ENCODE measurements at regions not wholly inside any gene's neighbourhood (a gene's known extent, or its start where the extent isn't known, plus 50 kb on each side); places are given as distances from the start of the nearest gene placed in this dataset.

- TF ChIP-seq CTCF (IDR thresholded peaks at IDR 0.05; ENCODE audit: poor library complexity, severe bottlenecking) (no peak), SMC3 (conservative IDR thresholded peaks at IDR 0.05; ENCODE audit: poor library complexity) (no peak), EP300 (conservative IDR thresholded peaks at IDR 0.05; ENCODE audit: poor library complexity, severe bottlenecking) (no peak), EZH2 (IDR thresholded peaks at IDR 0.05; ENCODE audit: borderline replicate concordance, insufficient read depth, low read length, poor library complexity, severe bottlenecking) (no peak), TAF1 (IDR thresholded peaks at IDR 0.05; ENCODE audit: low read depth) (no peak), MXI1 (conservative IDR thresholded peaks at IDR 0.05; ENCODE audit: poor library complexity, severe bottlenecking) (no peak), REST (IDR thresholded peaks at IDR 0.05; ENCODE audit: borderline replicate concordance) (no peak), POLR2AphosphoS5 (IDR thresholded peaks at IDR 0.05) (no peak), RAD21 (conservative IDR thresholded peaks at IDR 0.05) (no peak)
- no peaks in the 10 kb centered on the region for H3K9me3 ChIP-seq (ENCODE audit: low read length)
- H3K4me2 ChIP-seq (ENCODE audit: low read length): no peak overlapping the region
- no peaks in the 10 kb centered on the region for H3K27me3 ChIP-seq (ENCODE audit: insufficient read depth, low read depth, low read length)
- no peak overlapping the region for H3K27ac ChIP-seq (ENCODE audit: low read length)
- H4K20me1 ChIP-seq (ENCODE audit: insufficient read depth): no peaks in the 10 kb centered on the region
- no peak overlapping the region for H2AFZ ChIP-seq (ENCODE audit: low read depth, low read length)
- no peak overlapping the region for H3K9ac ChIP-seq (ENCODE audit: low read length)
- H3K9me2 ChIP-seq (ENCODE audit: insufficient read depth, low read length): no peaks in the 10 kb centered on the region
- no peaks in the 10 kb centered on the region for H3F3A ChIP-seq (ENCODE audit: insufficient read depth, low read length, poor library complexity, severe bottlenecking)
- H3K36me3 ChIP-seq (ENCODE audit: insufficient read depth, low read length): no peaks in the 10 kb centered on the region
- no peaks in the 10 kb centered on the region for H3K79me2 ChIP-seq (replicated peaks; ENCODE audit: insufficient read depth, low read length)
- H3K4me3 ChIP-seq (ENCODE audit: low read length): no peak overlapping the region
These were observed 95.1 kb upstream of the SERPINE2 start for GRCh38 chr2:224134003-224134734.

- H3K79me2 ChIP-seq (replicated peaks; ENCODE audit: insufficient read depth, low read length): no peaks in the 10 kb centered on the region
- no peaks in the 10 kb centered on the region for H4K20me1 ChIP-seq (ENCODE audit: insufficient read depth)
- H3K4me2 ChIP-seq (ENCODE audit: low read length): no peak overlapping the region
- no peak overlapping the region for H3K27ac ChIP-seq (ENCODE audit: low read length)
- H3K36me3 ChIP-seq (ENCODE audit: insufficient read depth, low read length): no peaks in the 10 kb centered on the region
- no peaks in the 10 kb centered on the region for H3F3A ChIP-seq (ENCODE audit: insufficient read depth, low read length, poor library complexity, severe bottlenecking)
- no peak overlapping the region for H2AFZ ChIP-seq (ENCODE audit: low read depth, low read length)
- no peak overlapping the region for H3K4me3 ChIP-seq (ENCODE audit: low read length)
- no peaks in the 10 kb centered on the region for H3K9me3 ChIP-seq (ENCODE audit: low read length)
- no peaks in the 10 kb centered on the region for H3K27me3 ChIP-seq (ENCODE audit: insufficient read depth, low read depth, low read length)
- TF ChIP-seq MXI1 (conservative IDR thresholded peaks at IDR 0.05; ENCODE audit: poor library complexity, severe bottlenecking) (no peak), SMC3 (conservative IDR thresholded peaks at IDR 0.05; ENCODE audit: poor library complexity) (no peak), RAD21 (conservative IDR thresholded peaks at IDR 0.05) (no peak), EZH2 (IDR thresholded peaks at IDR 0.05; ENCODE audit: borderline replicate concordance, insufficient read depth, low read length, poor library complexity, severe bottlenecking) (no peak), TAF1 (IDR thresholded peaks at IDR 0.05; ENCODE audit: low read depth) (no peak), EP300 (conservative IDR thresholded peaks at IDR 0.05; ENCODE audit: poor library complexity, severe bottlenecking) (no peak), REST (IDR thresholded peaks at IDR 0.05; ENCODE audit: borderline replicate concordance) (no peak), POLR2AphosphoS5 (IDR thresholded peaks at IDR 0.05) (no peak), CTCF (IDR thresholded peaks at IDR 0.05; ENCODE audit: poor library complexity, severe bottlenecking) (no peak)
- H3K9me2 ChIP-seq (ENCODE audit: insufficient read depth, low read length): no peaks in the 10 kb centered on the region
- H3K9ac ChIP-seq (ENCODE audit: low read length): no peak overlapping the region
These were observed 94.3 kb upstream of the SERPINE2 start for GRCh38 chr2:224133387-224133786.

Data from neural cell (in vitro differentiated cells).